GM12892 (cell line): ENCODE measurements at regions not wholly inside any gene's neighbourhood (a gene's known extent, or its start where the extent isn't known, plus 50 kb on each side); places are given as distances from the start of the nearest gene placed in this dataset.

Experiments used
- POLR2A ChIP-seq: IDR thresholded peaks from 2 replicates; pipeline ENCODE4 v1.6.1; 2011; ENCODE audit warnings: low read depth, low read length, control low read depth
- POLR2AphosphoS5 ChIP-seq: IDR thresholded peaks from 2 replicates; pipeline ENCODE4 v1.6.1; 2011; ENCODE audit warnings: low read depth, low read length, control low read depth

- TF ChIP-seq POLR2AphosphoS5 = no peak
- no peak for TF ChIP-seq POLR2A
These were observed 221.9 kb upstream of the ALCAM start for GRCh38 chr3:105144837-105145236.
